ENCODE measurements at regions not wholly inside any gene's neighbourhood (a gene's known extent, or its start where the extent isn't known, plus 50 kb on each side); places are given as distances from the start of the nearest gene placed in this dataset.

GRCh38 chr5:25150819-25151218 lies 506.0 kb upstream of the CDH10 start:
- TF ChIP-seq POLR2A (IDR thresholded peaks at IDR 0.05) = no peak
- no peak for TF ChIP-seq CTCF (IDR thresholded peaks at IDR 0.05 in 8 of 11, conservative IDR thresholded peaks at IDR 0.05 in 3 of 11)
